ENCODE measurements at regions not wholly inside any gene's neighbourhood (a gene's known extent, or its start where the extent isn't known, plus 50 kb on each side); places are given as distances from the start of the nearest gene placed in this dataset.

GRCh38 chr4:23686169-23686897, 203.5 kb downstream of the PPARGC1A start (continued):
- TF ChIP-seq HEY1 (CRISPR knock-in tag; IDR thresholded peaks at IDR 0.05; ENCODE audit: borderline replicate concordance) (no peak), NFATC3 (IDR thresholded peaks at IDR 0.05) (no peak), ZFPM2 (CRISPR knock-in tag; IDR thresholded peaks at IDR 0.05) (no peak), ZNF57 (CRISPR knock-in tag; IDR thresholded peaks at IDR 0.05) (no peak), BRD4 (IDR thresholded peaks at IDR 0.05) (no peak)

GRCh38 chr4:23685471-23685870, 204.4 kb downstream of the PPARGC1A start:
- no peaks in the 10 kb centered on the region for H3K36me3 ChIP-seq (ENCODE audit: control insufficient read depth, insufficient read depth, low read length)
- DNase-seq (ENCODE audit: extremely low read depth in 1 of 4, low spot score in 3 of 4) (no peak), ATAC-seq (no peak), FAIRE-seq (no peak)
- TF ChIP-seq ZBTB9 (CRISPR knock-in tag; IDR thresholded peaks at IDR 0.05) (no peak), ZFPM2 (CRISPR knock-in tag; IDR thresholded peaks at IDR 0.05) (no peak), XRCC3 (IDR thresholded peaks at IDR 0.05) (no peak), HNRNPH1 (optimal IDR thresholded peaks at IDR 0.05; ENCODE audit: low read depth, low read length) (no peak), ZHX1 (conservative IDR thresholded peaks at IDR 0.05; ENCODE audit: low read length) (no peak), ARID4B (CRISPR knock-in tag; IDR thresholded peaks at IDR 0.05) (no peak), ELF4 (CRISPR knock-in tag; IDR thresholded peaks at IDR 0.05) (no peak), PPARD (CRISPR knock-in tag; IDR thresholded peaks at IDR 0.05) (no peak)
- no peak overlapping the region for H3K4me2 ChIP-seq (ENCODE audit: insufficient read depth, low read length)
- H4K20me1 ChIP-seq (replicated peaks; ENCODE audit: control insufficient read depth, insufficient read depth, low read length), result no peaks in the 10 kb centered on the region
- H3K9me1 ChIP-seq (ENCODE audit: control insufficient read depth, insufficient read depth, low read length), result no peaks in the 10 kb centered on the region
- 1% methylated on average over 4 of the region's 4 CpGs for WGBS (ENCODE audit: insufficient coverage, low coverage, missing lambda C conversion rate)
- BruUV-seq (replicated peaks), result no TSS peak
- in situ Hi-C loops (cut with MboI), result no loop called here
- no peak overlapping the region for H3K27ac ChIP-seq (ENCODE audit: extremely low read depth, low read depth, low read length)
- ChIA-PET POLR2A (no interaction called here), CTCF (ENCODE audit: low intra/inter-chr PET ratio) (no interaction called here)
- H3K27me3 ChIP-seq (ENCODE audit: control insufficient read depth in 2 of 2, insufficient read depth in 2 of 2, low read length in 2 of 2), result no peaks in the 10 kb centered on the region
- no peak overlapping the region for H3K4me3 ChIP-seq
- H2AFZ ChIP-seq (ENCODE audit: low read depth, low read length), result no peak overlapping the region
- intact Hi-C loops (cut with micrococcal nuclease), result no loop called here
- H3K9me3 ChIP-seq (replicated peaks; ENCODE audit: control insufficient read depth, insufficient read depth, low read depth, low read length), result no peaks in the 10 kb centered on the region; the same call in 1 of the 2 replicates
- H3K9ac ChIP-seq (ENCODE audit: insufficient read depth in 1 of 2, low read depth in 2 of 2, low read length in 2 of 2), result no peak overlapping the region
- H3K79me2 ChIP-seq (ENCODE audit: control insufficient read depth, insufficient read depth, low read length), result no peaks in the 10 kb centered on the region
- H3K4me1 ChIP-seq (replicated peaks in 1 of 2; ENCODE audit: control insufficient read depth in 2 of 2, insufficient read depth in 2 of 2, low read length in 2 of 2), result no peaks in the 10 kb centered on the region

Data from K562 (cell line).